GM18519 (cell line): ENCODE measurements at regions not wholly inside any gene's neighbourhood (a gene's known extent, or its start where the extent isn't known, plus 50 kb on each side); places are given as distances from the start of the nearest gene placed in this dataset.

Source experiments
- ATAC-seq: cut with Tn5 transposase; IDR thresholded peaks from one replicate; pipeline ENCODE4 v1.9.1; 2021; ENCODE audit warnings: mild to moderate bottlenecking, moderate library complexity; ENCODE audit not compliant: unreplicated experiment, low FRiP score

GRCh38 chr4:174122705-174123104, 160.8 kb downstream of the FBXO8 start:
- no peak for ATAC-seq

- peak; percentile 51 for ATAC-seq
These were observed 162.8 kb downstream of the FBXO8 start for GRCh38 chr4:174120446-174121295.

GRCh38 chr4:174119830-174120229, 163.6 kb downstream of the FBXO8 start:
- ATAC-seq: no peak

- no peak for ATAC-seq
These were observed 164.4 kb downstream of the FBXO8 start for GRCh38 chr4:174119051-174119450.

GRCh38 chr4:174118171-174118570, 165.3 kb downstream of the FBXO8 start:
- ATAC-seq: no peak

DNA sequence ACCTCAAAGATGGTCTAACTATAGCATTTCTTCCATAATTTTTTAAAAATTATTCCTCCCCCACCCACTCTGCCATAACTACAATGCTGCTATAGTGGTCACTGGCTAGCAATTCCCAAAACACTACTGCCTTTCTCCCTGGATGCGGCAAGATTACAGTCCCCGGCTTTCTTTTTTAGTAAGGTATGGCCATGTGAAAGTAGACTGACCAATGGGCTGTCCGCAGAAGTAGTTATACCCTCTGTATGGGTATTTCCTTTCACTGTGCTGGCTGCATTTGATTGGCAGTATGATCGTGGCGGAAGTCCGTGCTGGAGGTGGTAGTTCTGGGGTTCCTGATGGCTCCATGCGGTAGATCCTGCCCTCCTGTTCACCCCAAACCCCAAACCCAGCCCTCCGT, 166.0 kb downstream of the FBXO8 start:
- ATAC-seq: no peak

- ATAC-seq: no peak
These were observed 167.4 kb downstream of the FBXO8 start for GRCh38 chr4:174116021-174116420.

- no peak for ATAC-seq
These were observed 172.0 kb downstream of the FBXO8 start for GRCh38 chr4:174111422-174111821.

- ATAC-seq: no peak
These were observed 173.3 kb downstream of the FBXO8 start for GRCh38 chr4:174110180-174110579.

- ATAC-seq: no peak
These were observed 175.6 kb downstream of the FBXO8 start for GRCh38 chr4:174107746-174108354.

DNA sequence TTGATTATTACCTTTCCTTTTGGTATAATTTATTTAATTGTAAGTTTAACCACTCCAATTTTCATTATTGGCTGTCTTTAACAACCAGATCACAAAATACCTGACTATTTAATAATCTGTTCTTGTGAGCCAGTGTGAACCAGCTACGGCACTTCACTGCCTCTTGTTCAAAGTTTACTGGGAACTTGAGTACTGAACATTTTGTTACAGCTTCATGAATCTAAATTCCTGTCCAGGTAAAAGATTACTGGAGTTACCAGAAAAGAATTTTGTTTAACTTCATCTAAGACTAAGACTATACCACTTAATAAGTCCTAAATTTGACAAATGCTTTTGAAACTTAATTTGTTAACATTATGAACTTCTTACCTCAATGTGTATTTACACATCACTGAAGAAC, 178.3 kb downstream of the FBXO8 start:
- no peak for ATAC-seq

DNA sequence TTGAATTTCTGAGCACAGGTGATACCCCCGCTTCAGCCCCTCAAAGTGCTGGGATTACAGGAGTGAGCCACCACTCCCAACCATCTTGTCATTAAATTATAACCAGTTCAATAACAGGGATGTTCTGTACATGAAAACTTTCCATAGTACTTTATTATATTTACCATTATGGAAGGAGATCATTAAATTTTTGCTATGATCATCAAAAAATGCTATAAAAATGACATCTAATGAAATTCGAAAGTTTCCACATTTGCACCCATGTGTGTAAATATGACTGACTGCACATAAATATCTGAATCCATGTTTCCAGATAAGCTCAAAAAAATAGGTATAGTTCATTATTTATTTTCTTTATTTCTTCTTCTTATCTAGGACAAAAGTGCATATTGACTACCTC, 182.6 kb downstream of the FBXO8 start:
- ATAC-seq: no peak

- no peak for ATAC-seq
These were observed 183.8 kb downstream of the FBXO8 start for GRCh38 chr4:174099712-174100111.

DNA sequence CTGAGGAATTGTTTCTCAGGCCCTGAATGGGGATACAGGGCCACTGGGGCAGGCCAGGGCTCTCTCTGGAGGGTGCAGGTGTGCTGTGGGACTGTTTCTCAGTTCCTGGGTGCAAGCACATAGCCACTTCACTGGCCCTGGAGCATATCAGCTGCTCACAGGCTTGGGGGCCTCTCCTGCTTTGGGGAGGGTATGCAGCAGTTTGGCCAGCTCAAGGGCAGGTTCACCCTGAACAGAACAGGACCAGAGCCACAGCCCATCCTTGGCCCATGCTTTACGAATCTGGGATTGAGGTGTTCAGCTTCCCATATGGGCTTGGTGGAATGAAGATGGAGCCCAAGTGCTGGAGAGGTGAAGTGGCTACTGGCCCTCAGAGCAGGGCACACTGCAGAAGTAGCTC, 186.5 kb downstream of the FBXO8 start:
- ATAC-seq: no peak

DNA sequence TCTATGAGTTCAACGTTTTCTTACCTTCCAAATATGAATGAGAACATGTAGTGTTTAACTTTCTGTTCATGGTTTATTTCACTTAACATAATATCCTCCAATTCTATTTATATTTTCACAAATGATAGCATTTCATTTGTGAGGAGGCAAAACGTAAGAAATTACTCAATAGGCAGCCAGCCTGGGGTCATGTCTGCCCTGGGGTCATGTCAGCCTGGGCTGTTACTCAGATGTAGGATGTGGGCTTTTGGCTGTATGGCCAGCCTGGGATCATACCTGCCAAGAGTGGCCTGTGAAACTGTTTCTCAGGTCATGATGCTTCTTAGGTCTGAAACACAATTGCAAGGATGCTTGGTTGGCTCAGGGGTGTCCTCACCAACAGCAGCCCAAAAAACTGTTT, 187.0 kb downstream of the FBXO8 start:
- no peak for ATAC-seq

GRCh38 chr4:174091130-174091529, 192.3 kb downstream of the FBXO8 start:
- no peak for ATAC-seq

DNA sequence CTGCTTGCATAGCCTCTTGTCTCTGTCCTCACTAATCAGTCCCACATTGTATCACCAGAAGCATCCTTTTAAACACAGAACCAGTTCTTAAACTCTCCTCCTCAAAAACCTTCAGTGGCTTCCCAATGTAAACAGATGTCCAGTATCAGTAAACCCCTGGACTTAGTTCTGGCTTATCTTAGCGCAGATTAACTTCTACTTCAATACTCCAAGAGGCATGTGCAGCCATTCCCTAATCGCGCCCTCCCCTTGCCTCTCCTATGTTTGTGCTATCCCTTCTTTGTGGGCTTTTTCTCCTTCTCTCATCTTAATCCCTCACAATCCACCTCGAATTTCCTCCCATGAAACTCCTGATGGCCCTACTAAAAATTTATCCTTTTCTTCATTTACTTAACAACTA, 193.8 kb downstream of the FBXO8 start:
- no peak for ATAC-seq

DNA sequence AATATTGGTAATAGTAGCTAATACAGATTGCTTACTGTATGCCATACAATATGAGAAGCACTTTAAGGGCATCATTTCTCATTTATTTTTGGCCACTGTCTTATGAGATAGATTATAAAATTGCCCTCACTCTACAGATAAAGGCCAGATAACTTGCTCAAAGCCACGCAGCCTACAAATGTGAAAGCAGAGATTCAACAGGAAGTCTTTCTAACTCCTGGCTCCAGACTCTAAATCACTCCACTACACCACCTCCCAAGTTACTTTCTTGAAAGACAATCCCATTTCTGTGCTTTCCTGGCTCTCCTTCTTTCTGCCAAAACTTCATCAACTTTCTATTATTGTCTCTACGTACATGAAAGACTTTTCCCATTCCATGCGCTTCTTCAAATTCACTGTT, 194.7 kb downstream of the FBXO8 start:
- ATAC-seq: no peak

DNA sequence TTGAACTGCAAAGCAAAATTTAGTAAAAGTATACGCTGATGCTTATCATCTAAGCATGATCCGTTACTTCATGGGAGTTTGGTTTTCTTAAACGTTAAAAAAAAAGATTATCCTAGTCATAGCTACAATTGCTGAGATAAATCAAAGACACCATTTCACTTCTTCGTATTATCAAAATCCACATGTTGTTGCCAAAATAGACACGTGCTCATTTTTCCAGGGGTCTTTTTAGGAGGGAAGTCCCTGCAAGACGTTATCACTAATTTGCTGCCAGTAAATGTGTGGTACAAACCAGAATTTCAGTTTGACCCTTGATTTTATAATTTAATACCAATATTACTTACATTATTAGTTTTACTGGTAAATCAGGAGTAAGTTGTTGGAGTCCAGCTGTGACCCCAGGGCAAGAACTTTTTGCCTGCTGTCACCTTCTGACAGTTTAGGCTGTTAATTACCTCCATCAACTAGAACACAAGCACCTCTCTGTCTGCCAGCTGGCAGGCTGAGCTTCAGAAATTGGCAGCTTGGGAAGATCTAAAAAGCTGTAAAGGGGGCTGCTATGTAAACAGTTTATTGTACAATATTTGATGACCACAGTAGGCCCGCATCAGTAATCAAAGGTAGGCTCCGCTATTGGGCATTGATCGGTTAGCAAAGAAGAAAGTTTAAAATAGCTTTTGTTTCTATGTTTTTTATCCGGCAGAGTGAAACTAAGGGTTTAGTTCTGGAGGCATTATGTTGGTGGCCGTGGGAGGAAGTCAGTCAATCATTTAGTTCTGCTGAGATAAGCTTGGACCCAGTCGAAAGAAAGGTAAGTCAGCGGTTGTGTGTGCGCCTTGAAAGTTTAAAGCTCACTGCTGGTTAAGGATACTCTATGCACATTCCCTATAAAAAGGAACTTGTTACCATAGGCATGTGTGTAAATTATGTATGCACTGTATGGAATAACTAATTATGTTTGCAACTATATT, 196.4 kb downstream of the FBXO8 start:
- ATAC-seq: no peak

- ATAC-seq: no peak
These were observed 198.5 kb downstream of the FBXO8 start for GRCh38 chr4:174084981-174085380.

GRCh38 chr4:174084542-174084941, 198.9 kb downstream of the FBXO8 start:
- no peak for ATAC-seq
